ENCODE measurements at regions not wholly inside any gene's neighbourhood (a gene's known extent, or its start where the extent isn't known, plus 50 kb on each side); places are given as distances from the start of the nearest gene placed in this dataset.
A peak's percentile ranks its signal among the peaks of the same experiment; 100 is the strongest.

DNA sequence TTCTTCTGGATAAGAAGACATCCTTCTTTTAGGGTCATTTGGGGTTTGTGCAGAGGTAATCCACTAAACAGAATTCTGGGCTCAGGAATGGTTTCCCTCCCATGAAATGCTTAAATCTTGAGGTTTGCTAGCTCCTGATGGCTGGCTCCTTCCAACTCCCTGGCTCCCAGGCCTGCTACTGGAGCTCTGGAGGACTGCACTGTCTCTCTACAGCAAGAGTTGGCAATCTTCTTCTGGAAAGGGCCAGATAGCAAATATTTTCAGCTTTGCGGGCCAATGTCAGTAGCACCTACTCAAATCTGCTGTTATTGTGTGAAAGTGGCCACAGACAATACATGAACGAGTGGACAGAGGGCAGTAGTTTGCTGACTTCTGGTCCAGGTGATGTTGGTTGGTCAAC, 174.2 kb upstream of the CTBP2 start:
- DNase-seq, result no peak

DNA sequence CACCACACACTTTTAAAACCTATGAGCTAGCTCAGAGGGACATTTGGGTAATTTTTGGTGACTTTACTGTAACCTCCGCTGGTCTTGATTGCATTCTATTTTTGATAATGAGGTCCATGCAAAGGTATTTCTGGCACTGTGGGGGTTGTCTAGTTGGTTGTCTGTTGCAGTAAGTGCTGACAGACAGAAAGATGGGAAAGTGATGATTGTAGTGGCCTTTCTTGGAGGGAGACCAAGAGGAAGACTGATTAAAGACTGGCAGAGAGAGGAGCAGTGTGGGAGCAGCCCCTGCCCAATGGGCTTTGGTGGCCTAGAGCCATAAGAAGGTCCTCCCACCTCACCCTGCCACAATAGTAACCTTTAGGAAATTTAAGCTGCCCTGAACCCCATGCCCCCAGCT, 173.4 kb upstream of the CTBP2 start:
- DNase-seq, result no peak

DNA sequence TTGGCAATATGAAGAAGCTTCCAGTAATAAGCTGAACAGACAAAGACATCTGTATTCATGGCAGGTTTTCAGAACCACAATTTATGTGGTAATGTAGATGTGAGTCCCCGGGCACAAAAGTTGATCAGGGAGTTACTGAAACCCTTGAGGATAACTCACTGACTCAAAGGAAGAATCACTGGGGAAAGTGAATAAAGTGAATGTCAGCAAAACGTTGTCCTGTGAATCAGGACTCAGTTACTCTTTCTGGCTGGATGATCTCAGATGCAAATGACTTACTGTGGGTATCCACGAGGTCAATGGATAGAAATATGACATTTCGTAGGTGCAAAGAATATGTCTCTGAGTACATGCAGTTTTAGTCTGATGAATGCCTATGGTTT, 172.8 kb upstream of the CTBP2 start:
- no peak for DNase-seq

DNA sequence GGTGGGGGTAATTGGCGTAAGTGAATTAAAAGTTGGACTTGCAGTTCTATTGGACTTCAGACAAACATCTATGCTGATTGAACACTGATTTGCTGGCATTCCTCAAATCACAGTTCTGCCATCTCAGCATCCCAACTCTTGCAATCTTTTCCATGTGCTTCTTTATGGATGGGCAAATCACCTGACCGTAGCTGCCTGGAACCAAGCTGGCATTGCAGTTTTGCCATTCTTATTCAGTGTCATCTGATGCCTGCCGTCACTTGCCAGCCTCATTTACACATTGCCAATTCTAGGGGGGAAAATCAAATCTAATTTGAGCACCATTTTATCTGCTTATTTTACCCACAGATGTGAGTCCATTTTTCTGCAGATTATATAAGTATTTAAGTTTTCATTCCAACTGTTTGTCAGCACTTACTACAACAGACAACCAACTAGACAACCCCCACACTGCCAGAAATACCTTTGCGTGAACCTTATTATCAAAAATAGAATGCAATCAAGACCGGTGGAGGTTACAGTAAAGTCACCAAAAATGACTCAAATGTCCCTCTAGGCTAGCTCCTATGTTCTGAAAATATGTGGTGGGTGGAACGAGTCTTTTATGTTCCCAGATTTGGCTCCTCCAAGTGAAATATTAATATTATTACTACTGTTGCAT, 172.3 kb upstream of the CTBP2 start:
- no peak for DNase-seq

DNA sequence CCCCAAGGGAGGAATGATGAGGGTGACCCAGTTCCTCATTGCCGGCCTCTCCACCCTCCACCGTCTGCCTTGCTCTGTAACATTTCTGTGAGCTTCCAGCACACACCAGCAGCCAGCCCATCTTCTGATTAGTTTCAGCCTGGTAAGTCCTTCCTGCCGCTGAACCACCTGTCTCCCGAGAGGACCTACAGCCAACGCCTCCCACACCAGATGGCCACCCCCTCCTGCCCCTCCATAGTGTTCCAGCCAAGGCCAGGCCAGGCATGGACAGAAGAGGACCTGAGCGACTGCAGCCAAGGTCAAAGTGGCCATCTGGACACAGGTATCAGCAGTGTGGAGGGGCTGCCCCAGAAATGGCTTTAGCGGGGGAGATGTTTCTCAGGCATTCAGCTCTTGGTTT, 170.7 kb upstream of the CTBP2 start:
- DNase-seq, result no peak

DNA sequence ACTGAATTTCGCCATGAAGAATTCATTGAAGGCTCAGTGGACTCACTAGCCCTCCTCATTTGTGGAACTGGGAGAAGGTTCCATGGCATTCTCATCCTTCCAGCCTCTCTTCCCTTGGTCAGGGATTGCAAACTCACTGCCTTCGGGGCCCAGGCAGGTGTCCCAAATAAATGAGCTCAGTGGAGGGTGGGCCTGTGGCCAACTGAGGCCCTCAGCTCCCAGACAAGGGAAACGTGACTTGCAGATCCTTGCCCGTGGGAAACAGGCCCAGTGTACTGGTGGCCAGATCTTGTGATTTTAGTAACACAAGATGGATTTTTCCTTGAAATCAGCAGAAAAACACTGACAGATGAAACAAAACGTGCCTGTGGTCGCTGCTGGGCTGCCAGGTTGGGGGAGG, 168.7 kb upstream of the CTBP2 start:
- no peak for DNase-seq

DNA sequence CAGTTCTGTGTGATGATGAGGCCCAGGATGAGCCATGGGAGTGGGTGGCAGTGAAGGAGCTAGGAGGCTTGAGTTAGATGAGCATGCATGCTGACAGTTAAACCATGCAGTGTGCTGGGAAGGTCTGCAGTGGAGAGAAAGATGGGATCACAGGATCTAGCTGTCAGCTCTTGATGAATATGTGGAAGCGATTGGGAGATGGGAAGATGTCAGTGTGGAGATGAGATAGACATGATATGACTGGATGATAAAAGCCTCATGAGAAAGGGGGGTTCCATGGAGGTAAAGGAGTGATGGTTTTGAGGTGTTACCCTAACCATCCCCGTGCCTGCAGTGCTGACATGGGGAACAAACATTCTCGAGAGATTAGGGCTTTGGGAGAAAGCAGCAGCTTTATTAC, 165.0 kb upstream of the CTBP2 start:
- no peak for DNase-seq

DNA sequence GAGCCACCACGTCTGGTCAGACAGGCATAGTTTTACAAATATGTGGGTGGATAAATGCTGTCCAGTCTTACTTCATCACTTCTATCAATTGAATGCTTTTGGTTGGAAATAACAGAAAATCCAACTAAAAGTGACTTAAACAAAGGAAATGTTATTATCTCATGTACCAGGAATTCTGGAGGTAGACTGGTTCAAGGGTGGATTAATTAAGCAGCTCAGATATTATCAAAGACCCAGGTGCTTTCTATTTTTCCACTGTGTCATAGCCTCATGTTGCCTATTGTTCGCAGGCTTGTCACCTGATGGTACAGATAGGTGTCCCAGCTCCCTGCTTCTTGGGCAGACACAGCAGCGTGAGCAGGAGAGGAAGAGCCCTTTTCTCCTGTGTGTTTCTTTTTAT, 156.1 kb upstream of the CTBP2 start:
- DNase-seq, result no peak

DNA sequence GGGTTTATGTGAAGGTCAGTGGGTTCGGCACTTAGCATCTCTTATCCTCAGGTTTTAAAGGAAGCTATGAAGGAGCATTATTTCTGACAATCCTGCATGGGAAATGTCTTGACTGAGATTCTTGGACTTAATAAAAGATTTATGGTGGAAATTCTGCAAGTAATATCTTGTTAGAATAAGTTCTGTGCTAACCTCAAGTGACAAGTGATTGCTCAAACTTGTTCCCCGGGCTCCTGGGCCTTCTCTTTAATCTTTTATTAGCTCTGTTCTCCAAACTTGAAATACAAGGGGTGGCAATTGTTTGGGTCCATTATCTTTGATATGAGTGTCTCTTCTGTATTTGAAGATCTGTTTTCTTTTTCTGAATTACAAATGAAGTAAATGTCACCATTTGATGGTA, 140.6 kb upstream of the CTBP2 start:
- no peak for DNase-seq

DNA sequence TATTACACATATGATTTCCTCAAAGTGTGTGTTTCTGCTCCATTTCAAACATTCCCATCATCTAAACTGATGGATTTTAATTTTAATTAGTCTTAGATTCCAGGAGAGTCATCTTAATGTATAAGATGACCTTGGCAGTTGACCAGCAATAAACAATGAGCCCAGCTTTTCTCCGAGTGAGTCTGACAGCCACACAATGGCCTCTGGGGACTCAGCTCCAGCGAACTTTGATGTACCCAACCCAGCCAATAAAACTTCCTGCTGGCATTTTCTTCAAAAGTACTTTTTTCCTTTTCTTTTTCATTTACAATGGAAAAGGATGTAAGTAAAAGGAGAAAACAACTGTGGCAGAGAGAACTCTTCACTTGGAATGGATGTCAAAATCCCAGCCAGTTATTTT, 139.1 kb upstream of the CTBP2 start:
- DNase-seq, result no peak

DNA sequence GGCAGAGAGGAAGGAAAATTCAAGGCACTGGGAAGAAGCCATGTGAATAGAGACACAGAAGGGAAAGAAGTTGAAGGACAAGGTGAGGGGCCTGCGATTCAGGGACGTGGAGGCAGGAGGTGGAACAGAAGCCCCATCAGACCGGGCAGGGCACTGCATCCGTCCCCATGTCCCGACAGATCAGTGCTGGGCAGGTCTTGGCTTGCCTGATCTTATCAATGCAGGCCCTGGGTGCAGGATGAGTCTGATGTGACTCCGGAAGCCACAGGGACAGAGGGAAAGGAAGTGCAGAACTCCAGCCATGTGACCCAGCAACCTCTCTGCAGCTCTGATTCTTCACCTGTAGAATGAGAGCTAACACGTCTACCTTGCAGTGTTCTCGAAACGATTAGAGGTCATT, 136.2 kb upstream of the CTBP2 start:
- DNase-seq, result no peak

DNA sequence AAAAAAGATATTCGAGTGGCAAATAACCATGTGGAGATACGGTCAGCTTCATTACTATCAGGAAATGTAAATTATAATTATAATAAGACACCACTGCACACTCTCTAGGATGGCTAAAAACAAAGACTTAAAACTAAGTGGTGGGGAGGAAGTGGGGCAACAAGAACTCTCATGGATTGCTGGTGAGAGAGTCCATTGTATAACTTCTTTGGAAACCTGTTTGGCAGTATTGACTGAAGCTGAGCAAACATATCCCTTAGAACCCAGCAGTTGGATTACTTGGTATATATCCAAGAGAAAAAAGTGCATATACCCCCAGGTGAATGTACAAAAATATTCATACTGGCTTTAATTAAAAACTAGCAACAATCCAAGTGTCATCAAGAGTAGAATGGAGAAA, 133.7 kb upstream of the CTBP2 start:
- DNase-seq, result no peak

DNA sequence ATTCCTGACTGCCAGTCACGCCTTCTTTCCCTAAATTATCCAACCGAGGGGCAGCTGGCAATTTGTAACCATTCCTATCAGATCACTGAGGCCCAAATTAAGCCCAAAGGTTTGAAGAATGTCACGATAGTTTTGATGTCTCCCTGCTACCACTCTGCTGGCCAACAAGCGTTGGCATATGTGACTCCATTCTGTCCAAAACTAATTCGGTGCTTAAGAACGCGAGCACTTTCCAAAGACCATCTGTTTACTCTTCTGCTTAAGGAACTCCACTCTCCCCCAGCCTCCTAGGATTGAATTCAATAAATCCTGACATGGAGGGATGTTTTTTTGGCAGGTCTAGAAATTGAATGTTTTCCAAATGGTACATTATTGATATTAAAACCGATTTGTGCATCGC, 131.5 kb upstream of the CTBP2 start:
- DNase-seq, result no peak

DNA sequence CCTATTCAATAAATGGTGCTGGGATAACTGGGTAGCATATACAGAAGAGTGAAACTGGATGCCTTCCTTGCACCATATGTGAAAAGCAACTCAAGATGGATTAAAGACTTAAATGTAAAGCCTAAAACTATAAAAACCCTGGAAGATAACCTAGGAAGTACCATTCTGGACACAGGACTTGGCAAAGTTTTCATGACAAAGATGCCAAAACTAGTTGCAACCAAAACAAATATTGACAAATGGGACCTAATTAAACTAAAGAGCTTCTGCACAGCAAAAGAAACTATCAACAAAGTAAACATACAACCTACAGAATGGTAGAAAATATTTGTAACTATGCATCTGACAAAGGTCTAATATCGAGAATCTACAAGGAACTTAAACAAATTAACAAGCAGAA, 129.1 kb upstream of the CTBP2 start:
- DNase-seq, result no peak

DNA sequence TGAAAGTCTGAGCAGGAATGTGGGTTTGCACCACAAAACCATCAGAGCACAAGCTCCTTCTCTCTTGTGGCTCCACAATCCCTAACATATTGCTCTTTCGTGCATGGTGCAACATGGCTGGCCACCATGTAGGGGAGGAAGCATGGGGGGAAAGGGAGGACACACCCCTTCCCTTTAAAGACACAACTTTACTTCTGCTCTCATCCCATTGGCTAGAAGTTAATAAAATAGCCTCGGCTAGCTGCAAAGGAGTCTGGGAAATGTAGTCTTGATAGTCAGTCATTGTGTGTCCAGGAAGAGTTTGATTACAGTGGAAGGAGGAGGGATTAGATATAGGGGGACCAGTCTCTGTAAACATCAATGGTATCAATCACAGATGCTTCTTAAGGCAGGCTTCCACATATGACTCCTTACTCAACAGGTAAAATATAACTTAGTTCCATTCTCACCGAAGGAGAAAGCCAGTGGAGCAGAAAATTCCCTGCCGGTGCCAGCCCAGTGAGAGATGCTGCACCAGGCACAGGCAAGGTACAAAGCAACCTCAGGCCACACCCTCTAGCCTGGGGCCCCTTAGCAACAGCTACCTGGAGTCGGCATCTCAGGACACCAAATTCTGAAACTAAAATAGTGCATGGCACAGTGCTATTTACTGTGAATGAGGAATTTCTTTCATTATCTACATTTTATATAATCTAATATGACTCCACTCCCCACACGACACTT, 124.7 kb upstream of the CTBP2 start:
- peak in 1 of 2 experiments; percentile 10 for DNase-seq

DNA sequence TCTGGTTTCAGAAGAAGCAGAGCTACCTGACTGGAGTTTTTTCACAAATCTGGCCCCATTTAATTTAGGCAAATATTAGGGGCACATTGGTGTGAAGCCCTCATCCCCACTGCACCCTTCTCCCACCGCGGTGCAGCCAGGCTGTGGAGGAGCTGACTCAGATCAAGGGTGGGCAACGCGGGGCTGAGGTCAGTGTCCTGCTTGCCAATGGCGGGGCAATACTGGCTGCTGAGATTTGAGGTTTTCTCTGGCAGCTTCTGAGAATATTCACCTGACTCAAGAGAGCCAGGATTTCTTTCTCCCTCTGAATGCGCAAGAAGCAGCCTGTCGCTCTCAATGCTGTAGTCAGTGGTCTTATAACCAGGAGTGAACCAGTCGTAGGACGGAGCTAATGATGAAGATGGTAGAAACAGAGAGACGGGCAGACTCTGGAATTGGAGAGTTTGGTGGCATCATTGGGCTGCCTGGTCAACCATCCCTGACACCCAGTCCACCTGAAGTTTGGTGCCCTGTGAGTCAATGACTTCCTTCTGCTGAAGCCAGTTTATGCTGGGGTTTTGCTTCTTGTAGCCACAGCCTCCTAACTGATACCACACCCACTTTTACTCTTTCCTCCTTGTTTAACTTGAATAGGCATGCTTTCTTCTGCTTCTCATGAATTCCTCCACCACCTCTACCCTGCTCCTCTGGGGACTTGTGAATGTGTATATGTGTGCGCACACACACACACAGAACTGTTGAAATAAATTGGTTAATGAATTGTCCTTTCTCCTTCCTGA, 123.7 kb upstream of the CTBP2 start:
- DNase-seq, result no peak

DNA sequence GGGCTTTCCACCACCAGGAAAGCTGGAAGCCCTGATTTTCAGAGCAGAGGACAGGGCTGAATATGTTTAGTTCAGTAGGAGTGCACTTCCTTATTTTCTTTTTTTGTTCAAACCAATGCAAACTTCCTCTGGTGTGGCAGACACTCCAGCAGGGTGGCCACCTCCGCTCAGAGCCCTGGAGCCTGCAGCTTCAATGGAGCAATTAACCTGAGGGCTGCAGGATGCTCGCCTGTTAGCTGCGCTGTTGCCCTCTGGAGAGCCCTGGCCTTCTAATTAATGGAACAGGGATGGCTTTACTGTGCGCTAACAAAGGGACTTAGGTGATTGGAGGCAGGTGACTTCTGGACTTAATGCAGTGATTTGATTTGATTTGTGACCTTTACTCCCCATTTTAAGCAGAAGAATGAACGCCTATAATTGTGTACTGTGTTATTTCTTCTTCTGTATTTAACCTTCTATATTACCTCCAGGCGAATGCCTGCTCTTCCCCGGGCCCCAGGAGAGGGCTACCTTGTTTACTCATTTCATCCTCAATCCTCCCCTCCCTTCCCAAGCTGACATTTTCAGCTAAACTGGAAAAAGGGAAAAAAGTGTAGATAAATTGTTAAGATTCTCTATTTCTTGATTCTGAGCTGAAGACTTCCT, 123.0 kb upstream of the CTBP2 start:
- DNase-seq, result no peak

DNA sequence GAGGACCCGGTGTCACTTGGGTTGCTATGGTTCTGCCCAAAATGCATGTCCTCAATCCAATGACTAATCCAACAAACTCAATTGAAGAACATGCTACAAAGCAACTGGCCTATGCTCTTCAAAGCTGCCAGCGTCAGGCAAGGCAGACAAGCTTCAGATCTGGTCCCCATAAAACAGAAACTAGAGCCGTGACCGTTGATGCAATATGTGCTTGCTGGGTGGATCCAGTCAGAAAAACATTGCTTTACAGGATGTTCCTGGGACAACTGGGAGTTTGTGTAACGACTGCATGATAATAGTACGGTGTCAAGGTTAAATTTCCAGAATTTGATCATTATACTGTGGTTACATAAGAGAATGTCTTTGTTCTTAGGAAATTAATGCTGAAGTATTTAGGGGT, 120.7 kb upstream of the CTBP2 start:
- DNase-seq, result no peak

DNA sequence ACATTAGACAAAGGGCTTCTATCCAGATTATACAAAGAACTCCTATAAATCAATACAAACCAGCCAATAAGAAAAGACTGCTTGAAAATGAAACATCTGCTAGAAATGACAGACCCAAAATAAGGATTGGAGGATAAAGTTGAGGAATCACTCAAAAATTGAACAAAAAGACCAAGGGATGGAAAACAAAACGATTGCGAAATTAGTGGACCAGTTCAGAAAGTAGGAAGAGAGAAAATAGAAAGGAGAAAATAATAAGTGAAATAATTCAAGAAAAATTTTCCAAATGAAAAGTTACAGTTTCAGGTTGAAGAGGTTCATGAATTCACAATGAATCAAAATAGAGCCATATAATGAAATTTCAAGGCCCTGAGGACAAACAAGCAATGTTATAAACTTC, 115.8 kb upstream of the CTBP2 start:
- no peak for DNase-seq

DNA sequence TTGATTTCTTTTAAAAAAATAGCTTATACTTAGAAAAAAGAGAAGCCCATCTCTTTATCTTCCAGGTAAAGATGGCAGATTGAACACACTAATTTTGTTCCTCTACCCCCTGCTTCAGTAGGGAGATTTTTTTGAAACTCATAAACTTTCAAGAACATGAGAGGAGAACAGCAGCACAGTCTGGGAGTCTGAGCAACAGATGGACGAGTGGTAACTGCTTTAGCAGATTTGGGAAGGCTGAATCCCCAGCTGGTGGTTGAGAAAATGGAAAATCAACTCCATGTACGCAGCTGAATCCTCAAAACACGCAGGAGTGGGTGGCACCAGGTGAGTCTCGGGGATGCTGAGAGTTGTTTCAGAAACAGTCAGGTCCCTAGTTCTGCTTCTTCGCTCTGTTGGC, 114.6 kb upstream of the CTBP2 start:
- DNase-seq, result no peak

DNA sequence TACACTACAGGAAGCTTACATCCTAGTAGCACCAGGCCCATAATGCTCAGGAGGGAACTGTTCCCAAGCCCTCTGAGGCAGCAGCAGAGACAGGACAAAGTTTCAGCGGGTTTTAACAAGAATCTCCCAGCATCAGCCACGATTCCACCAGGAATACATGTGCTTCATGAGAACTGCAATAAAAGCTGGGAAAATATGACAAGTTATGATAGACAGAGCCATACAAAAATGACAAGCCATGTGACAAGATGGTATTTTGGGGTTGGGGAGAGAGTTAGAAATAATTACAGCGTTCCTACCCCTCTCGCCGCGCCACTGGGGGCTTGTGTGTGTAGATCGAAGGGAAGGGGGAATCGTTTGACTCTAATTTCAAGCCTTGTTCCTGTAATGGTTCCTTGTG, 112.7 kb upstream of the CTBP2 start:
- no peak for DNase-seq

DNA sequence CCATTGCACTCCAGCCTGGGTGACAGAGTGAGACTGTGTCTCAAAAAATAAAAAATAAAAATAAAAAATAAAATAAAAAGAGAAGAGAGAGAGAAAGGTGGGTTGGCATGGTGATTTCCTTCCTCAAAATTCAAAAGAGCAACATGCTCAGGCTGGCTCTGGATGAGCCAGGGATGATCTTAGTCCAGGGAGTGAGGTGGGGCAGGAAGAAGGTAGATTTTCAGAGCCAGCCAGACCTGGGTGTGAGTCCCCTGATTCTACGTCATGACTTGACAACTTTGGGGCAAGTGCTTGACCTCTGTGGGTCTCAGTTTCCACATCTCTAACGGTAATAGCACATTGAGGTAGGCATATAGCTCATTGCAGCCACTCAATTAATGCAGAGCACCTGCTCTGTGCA, 109.4 kb upstream of the CTBP2 start:
- no peak for DNase-seq

DNA sequence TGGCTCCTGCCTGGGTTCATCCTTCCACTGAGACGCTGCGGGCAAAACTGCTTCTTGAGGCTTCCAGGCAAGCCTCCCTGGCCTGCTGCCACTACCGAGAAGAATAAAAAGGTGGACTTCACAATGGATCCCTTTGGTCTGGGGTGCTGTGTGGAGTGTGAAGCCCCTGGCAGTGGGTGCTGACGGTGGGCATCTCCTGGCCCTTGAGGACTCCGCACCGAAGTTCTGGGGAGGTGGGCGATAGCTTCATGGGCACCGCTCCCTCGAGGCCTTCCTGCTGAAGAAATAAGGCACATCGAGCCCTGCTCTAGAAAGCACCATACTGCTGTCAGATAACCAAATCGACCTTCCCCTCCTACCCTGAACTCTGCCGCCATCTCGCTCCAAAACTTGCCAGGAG, 106.6 kb upstream of the CTBP2 start:
- DNase-seq, result no peak

DNA sequence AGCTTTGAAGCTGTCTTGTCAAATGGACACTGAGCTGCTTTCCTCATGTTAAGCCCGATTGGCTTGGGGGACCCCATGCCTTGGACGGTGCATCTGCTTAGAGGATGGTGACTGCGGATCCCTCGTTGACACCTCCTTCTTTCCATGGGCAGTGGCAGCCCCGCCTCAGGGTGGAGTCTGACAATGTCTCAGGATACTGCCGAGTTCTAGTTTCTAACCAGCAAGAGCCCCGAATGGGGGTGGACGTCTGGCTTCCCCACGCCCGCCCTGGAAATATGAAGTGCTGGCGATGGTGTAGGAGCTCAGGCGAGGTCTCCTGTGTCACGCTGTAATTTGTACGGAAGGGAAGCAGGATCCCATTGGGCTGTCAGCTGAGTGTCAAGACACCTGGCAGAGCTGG, 106.2 kb upstream of the CTBP2 start:
- no peak for DNase-seq
